Ishikawa (cell line): ENCODE measurements at regions not wholly inside any gene's neighbourhood (a gene's known extent, or its start where the extent isn't known, plus 50 kb on each side); places are given as distances from the start of the nearest gene placed in this dataset.

ENCODE experiments used
- TAF1 ChIP-seq: IDR thresholded peaks from 2 replicates; pipeline ENCODE4 v1.6.1; 2012; ENCODE audit warnings: low read depth, mild to moderate bottlenecking
- TF ChIP-seq, protein P1 (sequence below): IDR thresholded peaks from 2 replicates; pipeline ENCODE4 v1.6.1; 2012

DNA sequence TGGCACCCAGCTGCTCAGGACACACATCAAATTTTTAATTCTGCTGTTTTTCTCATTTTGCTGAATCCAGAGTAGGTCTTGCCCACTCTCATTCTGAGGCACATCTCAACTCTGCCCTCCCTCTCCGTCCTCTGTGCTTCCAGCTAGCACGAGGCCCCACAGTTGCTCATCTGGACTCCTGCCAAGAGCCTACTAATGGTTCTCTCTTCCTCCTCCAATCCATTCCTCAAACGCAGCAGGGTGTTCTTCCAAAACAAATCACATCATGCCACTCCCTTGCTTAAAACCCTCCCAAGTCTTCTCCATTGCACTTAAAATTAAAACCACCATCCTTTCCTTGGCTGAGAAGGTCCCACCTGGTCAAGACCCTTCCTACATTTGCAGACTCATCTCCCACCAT, 49.8 kb upstream of the SCAF4 start:
- TF ChIP-seq, protein P1, sequence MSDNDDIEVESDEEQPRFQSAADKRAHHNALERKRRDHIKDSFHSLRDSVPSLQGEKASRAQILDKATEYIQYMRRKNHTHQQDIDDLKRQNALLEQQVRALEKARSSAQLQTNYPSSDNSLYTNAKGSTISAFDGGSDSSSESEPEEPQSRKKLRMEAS = 0 out of 2 replicates have a peak, but pooled peaks have one; percentile 23
- TF ChIP-seq TAF1 = no peak
